Trophoblast cell (in vitro differentiated cells and primary cell): ENCODE measurements at regions not wholly inside any gene's neighbourhood (a gene's known extent, or its start where the extent isn't known, plus 50 kb on each side); places are given as distances from the start of the nearest gene placed in this dataset.

Experiments
- DNase-seq, 2 donors: peaks; one replicate each; pipeline ENCODE4 v3.0.0-alpha.2; 2016
- H2AFZ ChIP-seq: 2 replicates; pipeline ENCODE4 v1.6.1; 2013; ENCODE audit warnings: low read length, moderate library complexity, mild to moderate bottlenecking; ENCODE audit not compliant: insufficient read depth, poor library complexity
- H2AK5ac ChIP-seq: 2 replicates; pipeline ENCODE4 v1.6.1; 2013; ENCODE audit warnings: mild to moderate bottlenecking, low read length
- H2BK120ac ChIP-seq: 2 replicates; pipeline ENCODE4 v1.6.1; 2013; ENCODE audit warnings: low read length, mild to moderate bottlenecking, moderate library complexity; ENCODE audit not compliant: insufficient read depth, poor library complexity
- H2BK12ac ChIP-seq: 2 replicates; pipeline ENCODE4 v1.6.1; 2013; ENCODE audit warnings: mild to moderate bottlenecking, low read length, moderate library complexity
- H2BK5ac ChIP-seq: 2 replicates; pipeline ENCODE4 v1.6.1; 2013; ENCODE audit warnings: low read length, low read depth, moderate library complexity, mild to moderate bottlenecking; ENCODE audit not compliant: poor library complexity
- H3K14ac ChIP-seq: 2 replicates; pipeline ENCODE4 v1.6.1; 2013; ENCODE audit warnings: mild to moderate bottlenecking, low read length
- H3K18ac ChIP-seq: 2 replicates; pipeline ENCODE4 v1.6.1; 2013; ENCODE audit warnings: mild to moderate bottlenecking, low read length
- H3K23ac ChIP-seq: 2 replicates; pipeline ENCODE4 v1.6.1; 2013; ENCODE audit warnings: low read length
- H3K27ac ChIP-seq: 2 replicates; pipeline ENCODE4 v1.5.1; 2013; ENCODE audit warnings: low read depth, mild to moderate bottlenecking, inconsistent platforms, low read length, moderate library complexity
- H3K27me3 ChIP-seq: 2 replicates; pipeline ENCODE4 v1.6.1; 2013; ENCODE audit warnings: inconsistent platforms, mild to moderate bottlenecking, low read length, moderate library complexity; ENCODE audit not compliant: insufficient read depth
- H3K36me3 ChIP-seq, 2 experiments: 1 replicate in 1 of 2; 2 replicates in 1 of 2; pipeline ENCODE4 v1.6.1; 2013; ENCODE audit warnings: low read length in 2 of 2, mild to moderate bottlenecking in 2 of 2, moderate library complexity in 1 of 2; ENCODE audit not compliant: insufficient read depth in 2 of 2, control insufficient read depth in 1 of 2
- H3K4ac ChIP-seq: 2 replicates; pipeline ENCODE4 v1.6.1; 2013; ENCODE audit warnings: low read depth, mild to moderate bottlenecking, low read length, moderate library complexity
- H3K4me1 ChIP-seq, 2 experiments: 1 replicate in 1 of 2; 2 replicates in 1 of 2; pipeline ENCODE4 v1.6.1; 2013; ENCODE audit warnings: low read length in 2 of 2, mild to moderate bottlenecking in 2 of 2, moderate library complexity in 1 of 2; ENCODE audit not compliant: insufficient read depth in 2 of 2, control insufficient read depth in 1 of 2
- H3K4me2 ChIP-seq: 2 replicates; pipeline ENCODE4 v1.6.1; 2013; ENCODE audit warnings: inconsistent platforms, mild to moderate bottlenecking, low read length, moderate library complexity
- H3K4me3 ChIP-seq: 2 replicates; pipeline ENCODE4 v1.5.1; 2013; ENCODE audit warnings: mild to moderate bottlenecking, low read depth, low read length, inconsistent platforms
- H3K79me1 ChIP-seq: one replicate; pipeline ENCODE4 v1.6.1; 2013; ENCODE audit warnings: low read length
- H3K79me2 ChIP-seq: 2 replicates; pipeline ENCODE4 v1.6.1; 2013; ENCODE audit warnings: low read length, mild to moderate bottlenecking; ENCODE audit not compliant: control insufficient read depth, insufficient read depth, poor library complexity
- H3K9ac ChIP-seq: 2 replicates; pipeline ENCODE4 v1.6.1; 2013; ENCODE audit warnings: mild to moderate bottlenecking, low read length
- H3K9me3 ChIP-seq: 2 replicates; pipeline ENCODE4 v1.6.1; 2013; ENCODE audit warnings: low read depth, mild to moderate bottlenecking, control low read depth, inconsistent platforms, low read length; ENCODE audit not compliant: insufficient read depth
- H4K12ac ChIP-seq: 2 replicates; pipeline ENCODE4 v1.6.1; 2013; ENCODE audit warnings: low read depth, mild to moderate bottlenecking, low read length, moderate library complexity
- H4K8ac ChIP-seq: 2 replicates; pipeline ENCODE4 v1.6.1; 2013; ENCODE audit warnings: low read depth, mild to moderate bottlenecking, low read length, moderate library complexity
- H4K91ac ChIP-seq: one replicate; pipeline ENCODE4 v1.6.1; 2013; ENCODE audit warnings: low read depth, mild to moderate bottlenecking, low read length, moderate library complexity
- whole genome bisulfite sequencing: extraction: QIAGEN DNeasy Blood & Tissue Kit; methylation state at CpG from one replicate; pipeline ENCODE4 v1.1.7; 2013; ENCODE audit warnings: missing lambda C conversion rate; ENCODE audit not compliant: insufficient read length, insufficient coverage; ENCODE audit errors: extremely low coverage; 5-methylcytosine and 5-hydroxymethylcytosine counted together

GRCh38 chr9:2378816-2379215 is 242.8 kb upstream of the VLDLR start:
- Histone ChIP-seq H3K27ac (no peak overlapping the region), H3K9ac (no peak overlapping the region), H3K79me1 (no peaks in the 10 kb centered on the region), H3K18ac (no peak overlapping the region), H2BK5ac (no peak overlapping the region), H2BK120ac (no peak overlapping the region), H4K12ac (no peak overlapping the region), H3K4me2 (no peak overlapping the region), H3K14ac (no peak overlapping the region), H3K9me3 (peaks cover 2% of the 10 kb centered on the region), H3K27me3 (no peaks in the 10 kb centered on the region), H3K4me1 (peaks cover 0 to 2% of the 10 kb centered on the region in 2 experiments), H2AK5ac (no peak overlapping the region), H3K36me3 (no peaks in the 10 kb centered on the region), H4K91ac (no peak overlapping the region), H4K8ac (no peak overlapping the region), H3K79me2 (no peaks in the 10 kb centered on the region), H3K23ac (no peak overlapping the region), H2AFZ (no peak overlapping the region), H2BK12ac (no peak overlapping the region), H3K4me3 (no peak overlapping the region), H3K4ac (no peak overlapping the region)
- DNase-seq: no peak
- WGBS: no CpG with 5 or more reads among the region's 1 CpG

- no peaks in the 10 kb centered on the region for H3K27me3 ChIP-seq
- DNase-seq: no peak
- H3K79me2 ChIP-seq: no peaks in the 10 kb centered on the region
- H3K23ac ChIP-seq: no peak overlapping the region
- H4K91ac ChIP-seq: no peak overlapping the region
- no peaks in the 10 kb centered on the region for H3K4me1 ChIP-seq
- no peak overlapping the region for H3K4me2 ChIP-seq
- H3K36me3 ChIP-seq: no peaks in the 10 kb centered on the region
- no peak overlapping the region for H2AK5ac ChIP-seq
- H3K9me3 ChIP-seq: no peaks in the 10 kb centered on the region
- no peak overlapping the region for H3K9ac ChIP-seq
- no peak overlapping the region for H3K4me3 ChIP-seq
- H3K18ac ChIP-seq: no peak overlapping the region
- H2BK5ac ChIP-seq: no peak overlapping the region
- H2BK120ac ChIP-seq: no peak overlapping the region
- no peak overlapping the region for H3K27ac ChIP-seq
- H2BK12ac ChIP-seq: no peak overlapping the region
- no peak overlapping the region for H3K4ac ChIP-seq
- H4K12ac ChIP-seq: no peak overlapping the region
- no peak overlapping the region for H3K14ac ChIP-seq
- no peaks in the 10 kb centered on the region for H3K79me1 ChIP-seq
- no peak overlapping the region for H2AFZ ChIP-seq
- no CpG with 5 or more reads among the region's 1 CpG for WGBS
- H4K8ac ChIP-seq: no peak overlapping the region
Observed at GRCh38 chr9:2384741-2385140, 236.8 kb upstream of the VLDLR start.

- Histone ChIP-seq H2BK12ac (no peak overlapping the region), H3K14ac (no peak overlapping the region), H2AFZ (no peak overlapping the region), H2AK5ac (no peak overlapping the region), H3K18ac (no peak overlapping the region), H3K4me2 (no peak overlapping the region), H3K23ac (no peak overlapping the region), H3K27me3 (no peaks in the 10 kb centered on the region), H3K27ac (no peak overlapping the region), H3K9me3 (no peaks in the 10 kb centered on the region), H2BK120ac (no peak overlapping the region), H4K8ac (no peak overlapping the region), H3K4ac (no peak overlapping the region), H3K9ac (no peak overlapping the region), H3K4me3 (no peak overlapping the region), H4K12ac (no peak overlapping the region), H3K79me2 (no peaks in the 10 kb centered on the region), H3K36me3 (no peaks in the 10 kb centered on the region), H3K79me1 (no peaks in the 10 kb centered on the region), H2BK5ac (no peak overlapping the region), H3K4me1 (no peaks in the 10 kb centered on the region), H4K91ac (no peak overlapping the region)
- WGBS: no CpG with 5 or more reads among the region's 7 CpGs
- DNase-seq: no peak
Observed at GRCh38 chr9:2385746-2386145, 235.8 kb upstream of the VLDLR start.

GRCh38 chr9:2386566-2386965 is 235.0 kb upstream of the VLDLR start:
- DNase-seq: no peak
- no peak overlapping the region for H2BK120ac ChIP-seq
- no peak overlapping the region for H2AK5ac ChIP-seq
- no peaks in the 10 kb centered on the region for H3K27me3 ChIP-seq
- no peaks in the 10 kb centered on the region for H3K79me2 ChIP-seq
- H4K8ac ChIP-seq: no peak overlapping the region
- H3K9ac ChIP-seq: no peak overlapping the region
- H3K4me3 ChIP-seq: no peak overlapping the region
- H4K91ac ChIP-seq: no peak overlapping the region
- no peaks in the 10 kb centered on the region for H3K79me1 ChIP-seq
- H2BK12ac ChIP-seq: no peak overlapping the region
- no peaks in the 10 kb centered on the region for H3K4me1 ChIP-seq
- no peak overlapping the region for H3K4ac ChIP-seq
- no peak overlapping the region for H3K27ac ChIP-seq
- H3K9me3 ChIP-seq: no peaks in the 10 kb centered on the region
- no peak overlapping the region for H2AFZ ChIP-seq
- no peak overlapping the region for H3K14ac ChIP-seq
- H3K18ac ChIP-seq: no peak overlapping the region
- H4K12ac ChIP-seq: no peak overlapping the region
- no peak overlapping the region for H3K4me2 ChIP-seq
- H3K36me3 ChIP-seq: no peaks in the 10 kb centered on the region
- H2BK5ac ChIP-seq: no peak overlapping the region
- no peak overlapping the region for H3K23ac ChIP-seq
